ENCODE measurements at regions not wholly inside any gene's neighbourhood (a gene's known extent, or its start where the extent isn't known, plus 50 kb on each side); places are given as distances from the start of the nearest gene placed in this dataset.
"Not testable (repeated sequence)": the region's sequence is repeated elsewhere in the genome, so short reads cannot be mapped to it uniquely, and the experiment has no call there.

- no peak for DNase-seq
These were observed 559.6 kb upstream of the EPHA5 start for GRCh38 chr4:66229885-66230284.

DNA sequence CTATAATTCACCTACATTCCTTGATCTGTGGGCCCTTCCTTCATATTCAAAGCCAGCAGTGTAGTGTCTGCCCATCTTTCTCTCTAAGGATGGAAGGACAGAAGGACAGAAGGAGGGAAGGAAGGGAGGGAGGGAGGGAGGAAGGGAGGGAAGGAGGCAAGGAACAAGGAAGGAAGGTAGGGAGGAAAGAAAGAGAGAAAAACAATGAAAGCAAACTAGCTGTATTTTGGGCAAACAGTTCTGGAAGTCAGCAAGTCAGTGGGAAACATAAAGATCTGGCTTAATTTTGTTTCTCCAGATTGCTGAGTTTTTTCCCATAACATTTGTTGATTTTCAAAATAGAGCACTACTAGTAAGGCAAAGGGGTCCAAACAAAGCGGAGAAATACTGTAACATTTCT lies 555.2 kb upstream of the EPHA5 start:
- no peak for DNase-seq

- DNase-seq, result no peak
These were observed 552.9 kb upstream of the EPHA5 start for GRCh38 chr4:66223068-66223703.

DNA sequence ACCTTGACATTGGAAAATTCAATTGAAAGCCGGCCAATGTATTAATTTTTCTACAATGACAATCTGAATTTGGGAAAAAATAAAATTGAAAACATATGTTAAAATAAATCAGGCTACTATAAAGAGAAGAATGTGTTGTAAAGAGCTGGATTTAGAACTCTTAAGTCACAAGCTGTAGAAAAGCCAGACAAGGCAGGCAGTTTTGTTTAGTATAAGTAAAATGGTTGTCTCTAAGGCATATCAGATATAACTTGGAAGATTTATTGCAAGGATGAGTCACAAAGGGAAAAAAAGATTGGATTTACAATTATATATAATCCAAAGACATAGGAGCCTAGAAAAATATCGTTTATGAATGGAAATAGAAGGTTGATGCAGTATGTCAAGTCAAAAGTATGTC lies 549.1 kb upstream of the EPHA5 start:
- no peak for DNase-seq

- no peak for DNase-seq
These were observed 546.0 kb upstream of the EPHA5 start for GRCh38 chr4:66216252-66216651.

GRCh38 chr4:66212489-66212888 lies 542.2 kb upstream of the EPHA5 start:
- DNase-seq, result no peak

GRCh38 chr4:66204534-66205247 lies 534.4 kb upstream of the EPHA5 start:
- DNase-seq, result no peak

GRCh38 chr4:66202870-66203269 lies 532.6 kb upstream of the EPHA5 start:
- no peak for DNase-seq

GRCh38 chr4:66197451-66197850 lies 527.2 kb upstream of the EPHA5 start:
- DNase-seq, result no peak

- no peak for DNase-seq
These were observed 523.2 kb upstream of the EPHA5 start for GRCh38 chr4:66193487-66193886.

DNA sequence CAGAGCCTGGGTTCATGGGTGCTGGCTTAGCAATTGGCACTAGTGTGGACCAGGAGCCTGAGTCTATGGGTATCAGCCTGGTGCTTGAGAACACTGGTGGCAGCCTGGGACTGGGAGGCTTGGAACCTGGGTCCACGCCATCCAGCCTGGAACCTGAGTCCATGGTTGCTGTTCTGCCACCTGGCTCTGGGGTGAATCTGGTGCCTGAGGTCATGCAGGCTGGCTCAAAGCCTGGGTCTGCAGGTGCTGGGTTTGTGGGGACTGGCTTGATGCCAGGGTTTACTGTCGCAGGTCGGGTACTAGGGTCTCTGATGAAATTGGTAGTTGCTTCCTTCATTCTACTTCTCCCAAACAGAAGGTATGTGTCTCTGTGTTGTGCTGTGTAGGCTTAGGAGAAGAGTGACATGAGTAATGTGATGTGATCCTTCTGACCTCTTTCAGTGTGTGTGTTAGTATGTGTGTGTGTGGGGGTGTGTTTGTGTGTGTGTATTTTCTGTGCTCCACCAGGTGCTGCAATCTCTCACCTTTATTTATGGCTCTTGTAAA lies 517.0 kb upstream of the EPHA5 start:
- peak; percentile 3 for DNase-seq

DNA sequence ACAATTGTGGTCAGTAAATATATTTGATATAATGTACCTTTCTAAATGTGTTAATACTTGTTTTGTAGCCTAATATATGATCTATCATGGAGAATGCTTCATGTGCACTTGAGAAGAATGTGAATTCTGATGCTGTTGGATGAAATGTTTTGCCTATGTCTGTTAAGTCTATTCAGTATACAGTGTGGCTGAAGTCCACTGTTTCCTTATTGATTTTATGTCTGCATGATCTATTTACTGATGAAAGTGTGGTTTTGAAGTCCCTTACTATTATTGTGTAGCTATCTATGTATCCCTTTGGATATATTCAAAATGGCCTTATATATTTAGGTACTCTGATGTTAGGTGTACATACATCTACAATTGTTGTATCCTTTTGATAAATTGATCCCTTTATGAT lies 515.8 kb upstream of the EPHA5 start:
- no peak for DNase-seq

GRCh38 chr4:66182636-66183035 lies 512.3 kb upstream of the EPHA5 start:
- DNase-seq, result no peak

- no peak for DNase-seq
These were observed 508.6 kb upstream of the EPHA5 start for GRCh38 chr4:66178906-66179305.

DNA sequence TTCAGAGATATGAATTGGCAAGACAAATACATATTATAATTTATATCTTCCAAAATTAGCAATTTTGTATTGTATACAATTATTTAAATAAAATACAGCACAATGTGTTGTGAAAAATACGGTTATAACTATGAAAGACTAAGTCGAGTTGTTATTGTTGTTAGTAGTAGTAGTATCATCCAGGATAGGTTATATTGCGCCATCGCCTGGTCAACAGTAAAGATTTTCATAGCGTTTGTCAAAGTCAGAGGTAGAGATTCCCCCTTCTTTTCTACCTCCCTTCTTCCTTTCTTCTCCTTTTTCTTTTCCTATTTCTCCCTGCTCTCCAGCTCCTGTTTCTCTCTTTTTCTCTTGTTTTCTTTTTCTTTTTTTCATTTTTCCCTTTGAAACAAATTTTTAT lies 499.1 kb upstream of the EPHA5 start:
- DNase-seq, result no peak

GRCh38 chr4:66164869-66165268 lies 494.6 kb upstream of the EPHA5 start:
- no peak for DNase-seq

GRCh38 chr4:66160606-66161005 lies 490.3 kb upstream of the EPHA5 start:
- no peak for DNase-seq

DNA sequence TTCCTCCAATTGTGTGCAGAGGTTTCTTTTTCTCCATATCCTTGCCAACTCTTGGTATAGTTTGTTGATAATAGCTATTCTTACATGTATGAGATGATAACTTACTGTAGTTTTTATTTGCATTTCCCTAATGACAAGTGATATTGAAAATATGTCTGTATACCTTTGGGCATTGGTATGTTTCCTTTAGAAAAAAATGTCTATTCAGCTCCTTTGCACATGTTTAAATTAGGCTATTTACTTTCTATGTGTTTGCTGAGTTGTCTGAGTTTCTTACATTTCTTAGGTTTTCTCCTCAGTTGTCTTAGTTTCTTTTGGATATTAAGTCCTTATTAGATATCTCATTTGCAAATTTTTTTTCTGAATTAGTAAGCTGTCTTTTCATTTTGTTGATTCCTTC lies 487.3 kb upstream of the EPHA5 start:
- no peak for DNase-seq

DNA sequence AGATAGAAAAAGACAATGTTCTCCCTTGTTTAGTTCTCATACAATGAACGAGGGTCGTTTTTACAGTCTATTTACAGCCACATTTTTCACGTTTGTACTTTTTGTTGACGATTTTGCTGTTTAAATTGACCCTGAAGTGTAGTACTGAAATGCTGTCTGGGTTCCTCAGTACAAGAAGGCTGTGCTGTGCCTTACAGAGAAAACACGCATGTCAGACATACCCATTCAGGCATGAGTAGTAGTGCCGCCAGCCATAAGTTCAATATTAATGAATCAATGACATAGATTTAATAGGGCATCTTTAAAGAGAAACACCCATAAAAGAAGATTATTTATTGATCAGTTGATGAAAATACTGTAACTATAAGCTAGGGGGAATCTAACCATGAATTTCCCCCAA lies 459.8 kb upstream of the EPHA5 start:
- DNase-seq, result no peak

GRCh38 chr4:66123831-66124413 lies 453.6 kb upstream of the EPHA5 start:
- DNase-seq, result no peak

DNA sequence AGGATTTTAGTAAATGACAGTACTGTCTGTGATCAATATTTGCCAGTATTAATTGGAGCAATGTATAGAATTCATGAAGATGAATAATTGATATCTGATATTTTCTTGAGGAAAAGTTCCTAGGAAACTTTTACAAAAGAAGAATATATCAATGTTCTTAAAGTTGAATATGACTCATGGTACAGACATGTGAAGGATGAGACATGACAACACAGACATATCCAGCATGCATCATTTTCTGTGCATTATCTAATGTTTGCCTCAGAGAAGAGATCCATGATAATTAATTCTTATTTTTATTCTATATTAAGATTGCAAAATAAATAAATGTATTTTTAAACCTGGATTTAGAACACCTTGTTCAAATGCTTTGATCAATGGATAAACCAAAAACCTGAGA lies 452.9 kb upstream of the EPHA5 start:
- DNase-seq, result no peak

- DNase-seq, result not testable (repeated sequence)
These were observed 444.9 kb upstream of the EPHA5 start for GRCh38 chr4:66115231-66115630.

DNA sequence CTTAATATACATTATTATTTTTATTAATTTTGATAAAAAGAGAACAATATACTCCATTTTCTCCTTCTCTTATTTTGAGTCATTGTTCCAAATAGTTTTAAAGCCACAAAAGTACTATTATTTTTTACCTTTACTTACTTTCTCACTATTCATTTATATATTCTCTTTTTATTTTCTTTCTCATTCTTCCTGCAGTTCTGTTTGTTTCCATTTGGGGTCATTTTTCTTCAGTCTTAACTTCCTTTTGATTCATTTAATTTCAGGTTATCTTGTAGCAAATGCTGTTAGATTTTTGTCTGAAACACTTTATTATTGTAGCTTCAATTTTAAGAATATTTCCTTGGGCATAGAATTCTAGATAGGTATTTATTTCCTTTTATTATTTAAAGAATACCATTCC lies 438.6 kb upstream of the EPHA5 start:
- no peak for DNase-seq

DNA sequence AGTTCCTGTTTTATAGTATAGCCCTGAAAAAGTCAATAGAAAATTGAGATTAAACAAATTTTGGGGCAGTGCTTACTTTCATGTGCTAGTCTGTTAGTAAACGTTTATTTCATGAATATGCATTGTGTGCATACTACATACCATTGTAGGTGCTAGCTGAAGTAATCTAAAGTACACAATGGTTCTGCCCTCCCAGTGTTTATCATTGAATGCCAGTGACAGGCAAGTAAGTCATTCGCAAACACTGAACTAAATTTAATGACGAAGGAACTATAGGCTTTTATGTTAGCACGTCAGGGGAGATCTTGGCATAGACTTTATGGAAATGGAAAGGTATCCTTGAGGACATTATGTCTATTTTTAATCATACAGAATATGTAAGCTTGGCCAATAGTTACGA lies 426.9 kb upstream of the EPHA5 start:
- DNase-seq, result peak; percentile 53

All from DMS153 (cell line).